Neural progenitor cell (in vitro differentiated cells): ENCODE measurements at regions not wholly inside any gene's neighbourhood (a gene's known extent, or its start where the extent isn't known, plus 50 kb on each side); places are given as distances from the start of the nearest gene placed in this dataset.

Source experiments
- DNase-seq: peaks from one replicate; pipeline ENCODE4 v3.0.0-alpha.2; 2016; ENCODE audit warnings: low spot score
- H2AFZ ChIP-seq: fragments of 200-600 bp; sonication (generic); replicated peaks from 2 replicates; pipeline ENCODE4 v1.6.1; 2016; ENCODE audit warnings: antibody characterized with exemption
- H3F3A ChIP-seq: fragments of 200-600 bp; sonication (generic); 2 replicates; pipeline ENCODE4 v1.6.1; 2016; ENCODE audit warnings: antibody characterized with exemption, low read depth
- H3K27ac ChIP-seq: fragments of 200-600 bp; sonication (generic); 2 replicates; pipeline ENCODE4 v1.5.1; 2016; ENCODE audit warnings: mild to moderate bottlenecking
- H3K27me3 ChIP-seq: fragments of 200-600 bp; sonication (generic); 2 replicates; pipeline ENCODE4 v1.6.1; 2016; ENCODE audit warnings: mild to moderate bottlenecking, moderate library complexity
- H3K36me3 ChIP-seq: fragments of 200-600 bp; sonication (generic); 2 replicates; pipeline ENCODE4 v1.5.1; 2016
- H3K4me1 ChIP-seq: fragments of 200-600 bp; sonication (generic); 2 replicates; pipeline ENCODE4 v1.6.1; 2016; ENCODE audit warnings: mixed run types
- H3K4me2 ChIP-seq: fragments of 200-600 bp; sonication (generic); 2 replicates; pipeline ENCODE4 v1.6.1; 2016
- H3K4me3 ChIP-seq: fragments of 200-600 bp; sonication (generic); 2 replicates; pipeline ENCODE4 v1.5.1; 2016
- H3K79me2 ChIP-seq: fragments of 200-600 bp; sonication (generic); 2 replicates; pipeline ENCODE4 v1.6.1; 2016; ENCODE audit warnings: low read depth
- H3K9ac ChIP-seq: fragments of 200-600 bp; sonication (generic); 2 replicates; pipeline ENCODE4 v1.6.1; 2016
- H3K9me3 ChIP-seq: fragments of 200-600 bp; sonication (generic); 2 replicates; pipeline ENCODE4 v1.5.1; 2016; ENCODE audit warnings: low read depth
- H4K20me1 ChIP-seq: fragments of 200-600 bp; sonication (generic); 2 replicates; pipeline ENCODE4 v1.6.1; 2016; ENCODE audit warnings: low read depth
- H3K27ac Mint-ChIP-seq: 3 replicates; pipeline ENCODE4 v1.8.0; 2021; ENCODE audit warnings: mixed read lengths
- H3K27me3 Mint-ChIP-seq: 2 replicates; pipeline ENCODE4 v1.8.0; 2022; ENCODE audit warnings: low read depth, mild to moderate bottlenecking, inconsistent platforms, moderate library complexity, mixed read lengths; ENCODE audit not compliant: insufficient read depth
- H3K36me3 Mint-ChIP-seq: 3 replicates; pipeline ENCODE4 v1.8.0; 2021; ENCODE audit warnings: mixed read lengths
- H3K4me1 Mint-ChIP-seq: 3 replicates; pipeline ENCODE4 v1.8.0; 2021; ENCODE audit warnings: mixed read lengths
- H3K4me3 Mint-ChIP-seq: 3 replicates; pipeline ENCODE4 v1.8.0; 2021; ENCODE audit warnings: mild to moderate bottlenecking, moderate library complexity, mixed read lengths
- H3K9me3 Mint-ChIP-seq: 3 replicates; pipeline ENCODE4 v1.8.0; 2020; ENCODE audit warnings: mixed read lengths
- CTCF ChIP-seq: fragments of 200-600 bp; sonication (generic); IDR thresholded peaks from 2 replicates; pipeline ENCODE4 v1.5.1; 2017; ENCODE audit warnings: antibody characterized with exemption, mild to moderate bottlenecking
- EZH2 ChIP-seq: fragments of 200-600 bp; sonication (generic); IDR thresholded peaks from 2 replicates; pipeline ENCODE4 v1.6.1; 2017; ENCODE audit warnings: antibody characterized with exemption, mild to moderate bottlenecking, moderate library complexity
- EZH2phosphoT487 ChIP-seq: fragments of 200-600 bp; sonication (generic); IDR thresholded peaks from 2 replicates; pipeline ENCODE4 v1.6.1; 2017; ENCODE audit warnings: antibody characterized with exemption

GRCh38 chr1:208686592-208686991, 442.4 kb upstream of the PLXNA2 start:
- no peaks in the 10 kb centered on the region for H3K9me3 ChIP-seq
- H3K4me3 Mint-ChIP-seq = no peak overlapping the region

GRCh38 chr1:208688656-208689315, 444.6 kb upstream of the PLXNA2 start:
- H4K20me1 ChIP-seq = no peaks in the 10 kb centered on the region
- Mint-ChIP-seq H3K27ac (no peak overlapping the region), H3K4me3 (no peak overlapping the region), H3K36me3 (no peaks in the 10 kb centered on the region), H3K9me3 (no peaks in the 10 kb centered on the region), H3K4me1 (no peaks in the 10 kb centered on the region), H3K27me3 (peaks cover 2% of the 10 kb centered on the region)
- no peak overlapping the region for H3K9ac ChIP-seq
- H3K4me1 ChIP-seq = no peaks in the 10 kb centered on the region
- no peaks in the 10 kb centered on the region for H3F3A ChIP-seq
- H2AFZ ChIP-seq = no peak overlapping the region
- no peaks in the 10 kb centered on the region for H3K9me3 ChIP-seq
- H3K79me2 ChIP-seq = no peaks in the 10 kb centered on the region
- DNase-seq = no peak
- TF ChIP-seq EZH2 (no peak), EZH2phosphoT487 (no peak), CTCF (no peak)
- H3K4me3 ChIP-seq = no peak overlapping the region
- H3K27me3 ChIP-seq = no peaks in the 10 kb centered on the region
- H3K4me2 ChIP-seq = no peak overlapping the region
- no peak overlapping the region for H3K27ac ChIP-seq
- no peaks in the 10 kb centered on the region for H3K36me3 ChIP-seq

More at GRCh38 chr1:208686592-208686991, 442.4 kb upstream of the PLXNA2 start:
- no peak overlapping the region for H3K4me2 ChIP-seq
- H3K27ac ChIP-seq = no peak overlapping the region
- H3K9ac ChIP-seq = no peak overlapping the region
- no peaks in the 10 kb centered on the region for H3K36me3 Mint-ChIP-seq
- H3K4me3 ChIP-seq = no peak overlapping the region
- H3K27me3 Mint-ChIP-seq = peaks cover 2% of the 10 kb centered on the region
- no peaks in the 10 kb centered on the region for H3K79me2 ChIP-seq
- no peaks in the 10 kb centered on the region for H3K4me1 ChIP-seq
- H3K9me3 Mint-ChIP-seq = no peaks in the 10 kb centered on the region
- H3K36me3 ChIP-seq = no peaks in the 10 kb centered on the region
- no peaks in the 10 kb centered on the region for H3K27me3 ChIP-seq
- H3K4me1 Mint-ChIP-seq = no peaks in the 10 kb centered on the region
- no peaks in the 10 kb centered on the region for H3F3A ChIP-seq
- H4K20me1 ChIP-seq = no peaks in the 10 kb centered on the region
- no peak overlapping the region for H3K27ac Mint-ChIP-seq
- no peak for TF ChIP-seq CTCF
- no peak for TF ChIP-seq EZH2
- no peak for TF ChIP-seq EZH2phosphoT487
- no peak for DNase-seq
- H2AFZ ChIP-seq = no peak overlapping the region

- Histone ChIP-seq H3K4me2 (no peak overlapping the region), H3K9me3 (no peaks in the 10 kb centered on the region), H4K20me1 (no peaks in the 10 kb centered on the region), H3F3A (no peaks in the 10 kb centered on the region), H3K9ac (no peak overlapping the region), H3K79me2 (no peaks in the 10 kb centered on the region), H3K36me3 (no peaks in the 10 kb centered on the region), H3K27ac (no peak overlapping the region), H3K4me1 (no peaks in the 10 kb centered on the region), H3K27me3 (no peaks in the 10 kb centered on the region), H3K4me3 (no peak overlapping the region), H2AFZ (no peak overlapping the region)
- H3K4me1 Mint-ChIP-seq = no peaks in the 10 kb centered on the region
- TF ChIP-seq EZH2 = no peak
- TF ChIP-seq CTCF = no peak
- no peak for TF ChIP-seq EZH2phosphoT487
- no peak for DNase-seq
- no peak overlapping the region for H3K4me3 Mint-ChIP-seq
- no peaks in the 10 kb centered on the region for H3K36me3 Mint-ChIP-seq
- H3K27me3 Mint-ChIP-seq = peaks cover 2% of the 10 kb centered on the region
- no peak overlapping the region for H3K27ac Mint-ChIP-seq
- H3K9me3 Mint-ChIP-seq = no peaks in the 10 kb centered on the region
Observed at GRCh38 chr1:208691012-208691411, 446.8 kb upstream of the PLXNA2 start.
